ENCODE measurements at regions not wholly inside any gene's neighbourhood (a gene's known extent, or its start where the extent isn't known, plus 50 kb on each side); places are given as distances from the start of the nearest gene placed in this dataset.
A peak's percentile ranks its signal among the peaks of the same experiment; 100 is the strongest.
"Not testable (repeated sequence)": the region's sequence is repeated elsewhere in the genome, so short reads cannot be mapped to it uniquely, and the experiment has no call there.

DNA sequence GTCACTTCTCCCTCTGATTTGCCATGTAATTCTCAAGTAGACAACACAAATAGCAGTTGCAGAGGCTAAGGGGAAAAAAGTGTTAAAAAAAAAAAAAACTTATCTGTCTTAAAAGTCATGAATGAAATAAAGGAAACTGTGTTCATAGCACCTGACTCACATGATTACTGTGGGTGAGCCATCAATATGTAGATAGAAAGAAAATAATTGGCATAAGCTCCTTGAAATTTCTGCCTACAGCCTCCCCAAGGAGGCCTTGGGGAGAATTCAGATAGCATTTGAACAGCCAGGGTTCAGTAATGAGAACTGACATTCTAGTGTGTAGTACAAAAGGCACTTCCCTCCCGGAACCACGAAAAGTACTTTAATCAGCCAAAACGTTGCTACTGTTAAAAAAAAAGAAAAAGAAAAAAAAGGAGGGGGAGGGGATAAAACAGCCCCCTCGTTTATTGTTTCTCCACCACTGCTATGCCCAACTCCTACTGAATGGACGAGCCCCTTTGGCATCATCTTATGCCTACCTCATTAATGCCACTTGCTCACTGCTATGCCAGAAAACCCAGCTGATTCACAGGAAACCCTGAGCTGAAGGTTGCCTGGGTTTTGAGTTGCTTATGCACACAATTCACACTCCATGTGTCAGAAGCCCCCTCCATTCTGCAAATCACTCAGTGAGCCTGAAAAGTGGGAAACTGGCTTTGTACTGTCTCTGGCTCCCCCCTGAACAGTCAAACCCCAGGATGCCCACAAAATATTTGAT lies 65.5 kb upstream of the KLF7 start:
- Histone ChIP-seq H3K4me1 (ENCODE audit: insufficient read depth, low read length) (peaks cover 17% of the 10 kb centered on the region), H4K20me1 (ENCODE audit: insufficient read depth, low read length) (no peaks in the 10 kb centered on the region), H3K79me2 (ENCODE audit: insufficient read depth, low read length) (no peaks in the 10 kb centered on the region), H3K27ac (ENCODE audit: low read depth, low read length) (peak overlapping the region; percentile 83), H3K4me2 (ENCODE audit: insufficient read depth, low read length) (peak overlapping the region; percentile 26), H3K27me3 (ENCODE audit: insufficient read depth, low read length) (no peaks in the 10 kb centered on the region), H2AFZ (ENCODE audit: low read length) (no peak overlapping the region), H3K9me3 (ENCODE audit: low read depth, low read length) (no peaks in the 10 kb centered on the region), H3K4me3 (ENCODE audit: insufficient read depth, low read length) (no peak overlapping the region), H3K36me3 (ENCODE audit: insufficient read depth, low read length) (no peaks in the 10 kb centered on the region)
- DNase-seq (ENCODE audit: insufficient read length, low spot score, missing footprints) = peak; percentile 75
- TF ChIP-seq CTCF (IDR thresholded peaks at IDR 0.05; ENCODE audit: extremely low read depth, low read depth, low read length) = no peak

- H3K36me3 ChIP-seq (ENCODE audit: insufficient read depth, low read length) = no peaks in the 10 kb centered on the region
- H3K27me3 ChIP-seq (ENCODE audit: insufficient read depth, low read length) = no peaks in the 10 kb centered on the region
- no peaks in the 10 kb centered on the region for H4K20me1 ChIP-seq (ENCODE audit: insufficient read depth, low read length)
- H2AFZ ChIP-seq (ENCODE audit: low read length) = no peak overlapping the region
- peaks cover 17% of the 10 kb centered on the region for H3K4me1 ChIP-seq (ENCODE audit: insufficient read depth, low read length)
- DNase-seq (ENCODE audit: insufficient read length, low spot score, missing footprints) = peak; percentile 80
- no peak overlapping the region for H3K4me3 ChIP-seq (ENCODE audit: insufficient read depth, low read length)
- H3K9me3 ChIP-seq (ENCODE audit: low read depth, low read length) = no peaks in the 10 kb centered on the region
- no peak for TF ChIP-seq CTCF (IDR thresholded peaks at IDR 0.05; ENCODE audit: extremely low read depth, low read depth, low read length)
- no peaks in the 10 kb centered on the region for H3K79me2 ChIP-seq (ENCODE audit: insufficient read depth, low read length)
- H3K27ac ChIP-seq (ENCODE audit: low read depth, low read length) = peak overlapping the region; percentile 83
- H3K4me2 ChIP-seq (ENCODE audit: insufficient read depth, low read length) = peak overlapping the region; percentile 26
Measured at GRCh38 chr2:207231967-207232366, 66.2 kb upstream of the KLF7 start.

- H3K36me3 ChIP-seq (ENCODE audit: insufficient read depth, low read length); H3K4me2 ChIP-seq (ENCODE audit: insufficient read depth, low read length); H3K27ac ChIP-seq (ENCODE audit: low read depth, low read length); DNase-seq (ENCODE audit: insufficient read length, low spot score, missing footprints); H3K27me3 ChIP-seq (ENCODE audit: insufficient read depth, low read length); H3K9me3 ChIP-seq (ENCODE audit: low read depth, low read length); H3K79me2 ChIP-seq (ENCODE audit: insufficient read depth, low read length); H4K20me1 ChIP-seq (ENCODE audit: insufficient read depth, low read length); H3K4me3 ChIP-seq (ENCODE audit: insufficient read depth, low read length); H2AFZ ChIP-seq (ENCODE audit: low read length): not testable (repeated sequence)
- peaks cover 19% of the 10 kb centered on the region for H3K4me1 ChIP-seq (ENCODE audit: insufficient read depth, low read length)
Measured at GRCh38 chr2:207233141-207233540, 67.4 kb upstream of the KLF7 start.

DNA sequence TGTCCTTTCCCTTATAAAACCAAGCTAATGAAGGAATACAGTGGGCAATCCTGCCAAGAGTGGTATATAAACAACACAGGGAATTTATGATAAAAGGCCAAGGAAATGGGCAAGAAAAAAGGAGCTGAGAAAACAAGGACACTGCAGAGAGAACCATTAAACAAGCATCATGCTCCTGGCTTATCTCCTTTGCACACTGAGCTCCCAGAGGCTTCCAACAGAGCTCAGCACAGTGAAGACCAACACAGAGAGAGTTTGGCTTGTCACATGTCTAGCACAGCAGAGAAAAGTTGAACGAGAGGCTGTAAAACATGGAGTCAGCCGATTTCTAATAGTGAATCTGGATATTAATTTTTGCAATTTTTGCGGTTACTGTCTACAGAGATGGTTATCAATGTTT lies 68.0 kb upstream of the KLF7 start:
- no peak for TF ChIP-seq CTCF (IDR thresholded peaks at IDR 0.05; ENCODE audit: extremely low read depth, low read depth, low read length)
- no peaks in the 10 kb centered on the region for H4K20me1 ChIP-seq (ENCODE audit: insufficient read depth, low read length)
- no peak overlapping the region for H3K4me3 ChIP-seq (ENCODE audit: insufficient read depth, low read length)
- no peak overlapping the region for H3K4me2 ChIP-seq (ENCODE audit: insufficient read depth, low read length)
- no peak overlapping the region for H2AFZ ChIP-seq (ENCODE audit: low read length)
- DNase-seq (ENCODE audit: insufficient read length, low spot score, missing footprints) = no peak
- no peaks in the 10 kb centered on the region for H3K79me2 ChIP-seq (ENCODE audit: insufficient read depth, low read length)
- no peak overlapping the region for H3K27ac ChIP-seq (ENCODE audit: low read depth, low read length)
- no peaks in the 10 kb centered on the region for H3K9me3 ChIP-seq (ENCODE audit: low read depth, low read length)
- no peaks in the 10 kb centered on the region for H3K27me3 ChIP-seq (ENCODE audit: insufficient read depth, low read length)
- no peaks in the 10 kb centered on the region for H3K36me3 ChIP-seq (ENCODE audit: insufficient read depth, low read length)
- H3K4me1 ChIP-seq (ENCODE audit: insufficient read depth, low read length) = peaks cover 25% of the 10 kb centered on the region

Measured in osteoblast (primary cell).